GM12892 (cell line): ENCODE measurements at regions not wholly inside any gene's neighbourhood (a gene's known extent, or its start where the extent isn't known, plus 50 kb on each side); places are given as distances from the start of the nearest gene placed in this dataset.

Experiments used
- POLR2AphosphoS5 ChIP-seq: IDR thresholded peaks from 2 replicates; pipeline ENCODE4 v1.6.1; 2011; ENCODE audit warnings: low read depth, low read length, control low read depth
- TAF1 ChIP-seq: IDR thresholded peaks from 2 replicates; pipeline ENCODE4 v1.6.1; 2011; ENCODE audit warnings: low read depth, mild to moderate bottlenecking, control low read depth, low read length, borderline replicate concordance

DNA sequence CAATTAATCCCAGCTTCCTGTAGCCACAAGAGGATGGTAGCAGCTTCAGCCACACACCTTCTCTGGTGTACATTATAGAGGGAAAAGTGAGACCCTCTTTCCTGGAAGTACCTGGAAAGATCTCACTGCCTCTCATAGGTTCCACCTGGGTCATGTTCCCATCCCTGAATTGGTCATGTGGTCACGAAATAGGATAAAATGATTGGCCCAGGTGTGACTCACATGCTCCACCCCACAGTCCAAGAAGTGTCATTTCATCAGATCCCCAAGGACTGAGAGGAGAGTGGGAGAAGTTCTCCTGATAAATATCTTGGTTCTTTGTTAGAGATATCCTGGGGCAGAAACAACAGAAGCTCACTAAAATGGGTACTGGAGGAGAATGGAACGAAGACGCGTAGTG lies 142.4 kb downstream of the QRSL1 start:
- no peak for TF ChIP-seq TAF1
- TF ChIP-seq POLR2AphosphoS5: no peak
